AG04449 (cell line): ENCODE measurements at regions not wholly inside any gene's neighbourhood (a gene's known extent, or its start where the extent isn't known, plus 50 kb on each side); places are given as distances from the start of the nearest gene placed in this dataset.

Experiments used
- CTCF ChIA-PET: fragments of 350-600 bp; formaldehyde crosslinking; extraction: SDS; loops from one replicate; lab custom pipeline; 2021; ENCODE audit warnings: antibody characterized with exemption; lab: Yijun Ruan, JAX
- POLR2A ChIA-PET: fragments of 400-600, 350-600 bp; formaldehyde crosslinking; extraction: SDS; loops from one replicate; lab custom pipeline; 2020; ENCODE audit warnings: antibody characterized with exemption, inconsistent platforms; lab: Yijun Ruan, JAX
- DNase-seq: peaks from one replicate; pipeline ENCODE4 v3.0.0-alpha.2; 2010; ENCODE audit warnings: low read depth, low spot score
- H3K4me3 ChIP-seq: 2 replicates; pipeline ENCODE4 v1.5.1; 2011; ENCODE audit warnings: low read depth, mild to moderate bottlenecking, control low read depth, low read length
- CTCF ChIP-seq: IDR thresholded peaks from one replicate; pipeline ENCODE4 v1.5.1; 2011; ENCODE audit warnings: mild to moderate bottlenecking, moderate library complexity, low read length, control low read depth, inconsistent platforms; ENCODE audit not compliant: insufficient read depth; ENCODE audit errors: missing control alignments

DNA sequence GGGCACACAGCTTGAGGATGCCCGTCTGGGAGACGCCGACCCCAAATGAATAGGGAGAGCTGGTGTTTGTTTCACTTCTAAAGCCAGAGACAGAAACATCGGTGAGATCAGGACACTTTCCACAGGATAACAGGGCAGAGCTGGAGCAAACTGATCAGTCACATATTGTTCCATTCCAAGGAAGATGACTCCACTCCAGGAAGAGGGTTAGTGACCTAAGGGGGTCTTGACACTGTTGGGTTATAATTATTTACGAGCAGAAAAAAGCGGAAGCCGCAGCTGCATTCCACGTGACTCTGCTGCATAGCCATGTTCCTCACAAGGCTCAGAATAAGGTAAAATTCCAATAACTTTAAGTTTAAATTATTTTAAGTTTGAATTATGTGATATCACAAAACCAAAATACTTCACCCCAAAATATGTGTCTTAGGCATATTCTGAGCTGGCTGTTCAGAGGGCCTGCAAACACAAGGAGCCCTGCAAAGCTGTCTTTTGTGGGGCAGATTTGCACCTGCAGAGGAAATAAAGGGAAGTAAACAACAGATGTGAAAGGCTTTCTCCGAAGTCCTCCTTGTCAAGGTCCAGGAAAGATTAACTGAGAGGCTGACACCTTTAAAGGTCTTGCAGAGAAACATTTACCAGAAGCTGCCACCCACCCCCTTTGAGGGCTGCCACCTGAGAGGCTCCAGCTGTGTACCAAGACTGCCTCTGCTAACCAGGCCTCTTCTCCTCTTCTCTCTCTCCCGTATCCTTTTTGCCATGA, 819.2 kb downstream of the UQCRFS1 start:
- no peak overlapping the region for H3K4me3 ChIP-seq
- no peak for TF ChIP-seq CTCF
- DNase-seq, result no peak
- ChIA-PET POLR2A (no interaction called here), CTCF (no interaction called here)

DNA sequence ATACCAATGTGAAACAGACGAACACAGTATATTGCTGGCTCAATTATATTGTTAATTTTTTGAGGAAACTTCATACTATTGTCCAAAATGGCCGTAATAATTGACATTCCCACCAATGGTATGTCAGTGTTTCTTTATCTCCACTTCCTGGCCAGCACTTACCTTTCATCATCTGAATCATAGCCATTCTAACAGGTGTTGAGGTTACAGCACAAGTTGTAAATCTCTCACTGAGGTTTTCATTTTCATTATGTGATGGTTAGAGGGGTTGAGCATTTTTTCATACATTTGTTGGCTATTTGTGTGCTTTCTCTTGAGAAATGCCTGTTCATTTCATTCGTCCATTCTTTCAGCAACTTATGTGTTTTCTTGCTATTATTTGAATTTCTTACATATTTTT, 824.0 kb downstream of the UQCRFS1 start:
- ChIA-PET POLR2A (no interaction called here), CTCF (no interaction called here)
- H3K4me3 ChIP-seq, result no peak overlapping the region

GRCh38 chr19:28387507-28387906, 825.4 kb downstream of the UQCRFS1 start:
- ChIA-PET POLR2A (no interaction called here), CTCF (no interaction called here)
- H3K4me3 ChIP-seq, result no peak overlapping the region
- no peak for DNase-seq
- no peak for TF ChIP-seq CTCF

More for the DNA sequence above, 824.0 kb downstream of the UQCRFS1 start:
- no peak for TF ChIP-seq CTCF
- DNase-seq, result no peak

DNA sequence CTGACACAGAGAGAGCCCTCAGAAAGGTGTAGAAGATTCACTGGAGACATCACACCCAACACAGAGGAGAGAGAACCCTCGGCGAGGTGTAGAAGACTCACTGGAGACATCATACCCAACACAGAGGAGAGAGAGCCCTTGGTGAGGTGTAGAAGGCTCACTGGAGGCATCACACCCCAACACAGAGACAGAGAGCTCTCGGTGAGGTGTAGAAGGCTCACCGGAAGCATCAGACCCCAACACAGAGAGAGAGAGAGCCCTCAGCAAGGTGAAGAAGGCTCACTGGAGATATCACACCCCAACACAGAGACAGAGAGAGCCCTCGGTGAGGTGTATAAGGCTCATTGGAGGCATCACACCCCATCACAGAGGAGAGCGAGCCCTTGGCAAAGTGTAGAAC, 826.5 kb downstream of the UQCRFS1 start:
- CTCF ChIA-PET, result no interaction called here
- DNase-seq, result no peak
- H3K4me3 ChIP-seq, result no peak overlapping the region
- POLR2A ChIA-PET, result no interaction called here
- TF ChIP-seq CTCF, result no peak

GRCh38 chr19:28386066-28386465, 826.9 kb downstream of the UQCRFS1 start:
- TF ChIP-seq CTCF, result no peak
- ChIA-PET CTCF (no interaction called here), POLR2A (no interaction called here)
- DNase-seq, result no peak
- H3K4me3 ChIP-seq, result no peak overlapping the region

DNA sequence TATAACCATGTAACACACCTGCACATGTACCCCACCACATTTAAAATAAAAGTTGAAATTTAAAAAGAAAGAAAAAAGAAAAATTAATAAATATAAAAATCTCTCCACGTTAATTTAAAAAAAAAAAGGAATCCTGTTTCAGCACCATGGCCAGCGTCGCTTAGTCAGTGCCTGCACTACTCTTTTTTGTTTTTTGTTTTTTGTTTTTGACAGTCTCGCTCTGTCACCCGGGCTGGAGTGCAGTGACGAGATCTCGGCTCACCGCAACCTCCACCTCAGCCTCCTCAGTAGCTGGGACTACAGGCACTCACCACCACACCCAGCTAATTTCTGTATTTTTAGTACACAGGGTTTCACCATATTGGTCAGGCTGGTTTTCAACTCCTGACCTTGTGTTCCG, 835.9 kb downstream of the UQCRFS1 start:
- no peak overlapping the region for H3K4me3 ChIP-seq
- no peak for TF ChIP-seq CTCF
- ChIA-PET POLR2A (no interaction called here), CTCF (no interaction called here)
- DNase-seq, result no peak
